KMS-11 (cell line): ENCODE measurements at regions not wholly inside any gene's neighbourhood (a gene's known extent, or its start where the extent isn't known, plus 50 kb on each side); places are given as distances from the start of the nearest gene placed in this dataset.

Experiments used
- H2AFZ ChIP-seq: fragments of 200-600 bp; sonication (generic); 2 replicates; pipeline ENCODE4 v1.6.1; 2016; ENCODE audit warnings: antibody characterized with exemption, mixed run types, low read depth
- H3K27ac ChIP-seq: fragments of 200-600 bp; sonication (generic); 2 replicates; pipeline ENCODE4 v1.6.1; 2016; ENCODE audit warnings: mild to moderate bottlenecking, mixed run types
- H3K27me3 ChIP-seq: fragments of 200-600 bp; sonication (generic); 2 replicates; pipeline ENCODE4 v1.6.1; 2017; ENCODE audit warnings: mild to moderate bottlenecking, low read depth, mixed run types, moderate library complexity; ENCODE audit not compliant: insufficient read depth
- H3K36me3 ChIP-seq: fragments of 200-600 bp; sonication (generic); 2 replicates; pipeline ENCODE4 v1.6.1; 2017; ENCODE audit warnings: mild to moderate bottlenecking, mixed run types; ENCODE audit not compliant: insufficient read depth
- H3K4me1 ChIP-seq: fragments of 200-600 bp; sonication (generic); 2 replicates; pipeline ENCODE4 v1.6.1; 2016; ENCODE audit warnings: mild to moderate bottlenecking, low read depth, mixed run types; ENCODE audit not compliant: poor library complexity, severe bottlenecking
- H3K4me2 ChIP-seq: fragments of 200-600 bp; sonication (generic); 2 replicates; pipeline ENCODE4 v1.7.0; 2016; ENCODE audit warnings: mild to moderate bottlenecking, mixed run types
- H3K4me3 ChIP-seq: fragments of 200-600 bp; sonication (generic); IDR thresholded peaks from 2 replicates; pipeline ENCODE4 v1.6.1; 2017; ENCODE audit warnings: low read depth, low read length, mixed read lengths; ENCODE audit not compliant: insufficient read depth
- H3K79me2 ChIP-seq: fragments of 200-600 bp; sonication (generic); 2 replicates; pipeline ENCODE4 v1.6.1; 2016; ENCODE audit warnings: low read depth, mixed run types; ENCODE audit not compliant: insufficient read depth
- H3K9ac ChIP-seq: fragments of 200-600 bp; sonication (generic); 2 replicates; pipeline ENCODE4 v1.6.1; 2016; ENCODE audit warnings: mild to moderate bottlenecking, mixed run types
- H4K20me1 ChIP-seq: fragments of 200-600 bp; sonication (generic); 2 replicates; pipeline ENCODE4 v1.6.1; 2016; ENCODE audit warnings: mild to moderate bottlenecking, mixed run types; ENCODE audit not compliant: insufficient read depth
- CTCF ChIP-seq: fragments of 200-600 bp; sonication (generic); conservative IDR thresholded peaks from 2 replicates; pipeline ENCODE4 v1.6.1; 2017; ENCODE audit warnings: low read depth, mild to moderate bottlenecking, antibody characterized with exemption, low read length, moderate library complexity, mixed read lengths

- no peaks in the 10 kb centered on the region for H3K79me2 ChIP-seq
- no peaks in the 10 kb centered on the region for H3K27me3 ChIP-seq
- no peak overlapping the region for H3K4me2 ChIP-seq
- no peak overlapping the region for H2AFZ ChIP-seq
- no peak overlapping the region for H3K9ac ChIP-seq
- no peak overlapping the region for H3K27ac ChIP-seq
- no peak overlapping the region for H3K4me3 ChIP-seq
- no peaks in the 10 kb centered on the region for H4K20me1 ChIP-seq
- H3K4me1 ChIP-seq: no peaks in the 10 kb centered on the region
- TF ChIP-seq CTCF: no peak
- H3K36me3 ChIP-seq: no peaks in the 10 kb centered on the region
Observed at GRCh38 chr12:66942741-66943465, 264.0 kb upstream of the GRIP1 start.

- Histone ChIP-seq H3K4me3 (no peak overlapping the region), H3K36me3 (no peaks in the 10 kb centered on the region), H3K27me3 (no peaks in the 10 kb centered on the region), H3K27ac (no peak overlapping the region), H3K4me2 (no peak overlapping the region), H3K4me1 (no peaks in the 10 kb centered on the region), H3K9ac (no peak overlapping the region), H4K20me1 (no peaks in the 10 kb centered on the region), H2AFZ (no peak overlapping the region), H3K79me2 (no peaks in the 10 kb centered on the region)
- TF ChIP-seq CTCF: no peak
Observed at GRCh38 chr12:66944365-66944764, 265.5 kb upstream of the GRIP1 start.

GRCh38 chr12:66945189-66945817, 266.4 kb upstream of the GRIP1 start:
- Histone ChIP-seq H3K36me3 (no peaks in the 10 kb centered on the region), H4K20me1 (no peaks in the 10 kb centered on the region), H2AFZ (no peak overlapping the region), H3K27me3 (no peaks in the 10 kb centered on the region), H3K4me1 (no peaks in the 10 kb centered on the region), H3K27ac (no peak overlapping the region), H3K79me2 (no peaks in the 10 kb centered on the region), H3K4me2 (no peak overlapping the region), H3K9ac (no peak overlapping the region), H3K4me3 (no peak overlapping the region)
- TF ChIP-seq CTCF: no peak

- no peak overlapping the region for H3K4me2 ChIP-seq
- H3K27me3 ChIP-seq: no peaks in the 10 kb centered on the region
- H3K36me3 ChIP-seq: no peaks in the 10 kb centered on the region
- TF ChIP-seq CTCF: no peak
- no peak overlapping the region for H3K9ac ChIP-seq
- no peak overlapping the region for H3K4me3 ChIP-seq
- H2AFZ ChIP-seq: no peak overlapping the region
- H3K27ac ChIP-seq: no peak overlapping the region
- no peaks in the 10 kb centered on the region for H3K79me2 ChIP-seq
- no peaks in the 10 kb centered on the region for H3K4me1 ChIP-seq
- H4K20me1 ChIP-seq: no peaks in the 10 kb centered on the region
Observed at GRCh38 chr12:66947119-66947518, 268.2 kb upstream of the GRIP1 start.
